Posterior vena cava (tissue), 2 donors: ENCODE measurements at regions not wholly inside any gene's neighbourhood (a gene's known extent, or its start where the extent isn't known, plus 50 kb on each side); places are given as distances from the start of the nearest gene placed in this dataset.

Source experiments
- DNase-seq: peaks from one replicate; pipeline ENCODE4 v3.0.0-alpha.2; 2020; ENCODE audit warnings: low spot score
- intact Hi-C, 2 donors: fragments of 100-400 bp; cut with DNase I; formaldehyde crosslinking; loops; one replicate each; pipeline versions ENCODE4 v1.14.1 to v1.14.2; 2022 to 2023
- donor health status: DM: yes; HTN: yes; CAD: no.
- donor health status: DM: yes; HTN: yes; CAD: no.

DNA sequence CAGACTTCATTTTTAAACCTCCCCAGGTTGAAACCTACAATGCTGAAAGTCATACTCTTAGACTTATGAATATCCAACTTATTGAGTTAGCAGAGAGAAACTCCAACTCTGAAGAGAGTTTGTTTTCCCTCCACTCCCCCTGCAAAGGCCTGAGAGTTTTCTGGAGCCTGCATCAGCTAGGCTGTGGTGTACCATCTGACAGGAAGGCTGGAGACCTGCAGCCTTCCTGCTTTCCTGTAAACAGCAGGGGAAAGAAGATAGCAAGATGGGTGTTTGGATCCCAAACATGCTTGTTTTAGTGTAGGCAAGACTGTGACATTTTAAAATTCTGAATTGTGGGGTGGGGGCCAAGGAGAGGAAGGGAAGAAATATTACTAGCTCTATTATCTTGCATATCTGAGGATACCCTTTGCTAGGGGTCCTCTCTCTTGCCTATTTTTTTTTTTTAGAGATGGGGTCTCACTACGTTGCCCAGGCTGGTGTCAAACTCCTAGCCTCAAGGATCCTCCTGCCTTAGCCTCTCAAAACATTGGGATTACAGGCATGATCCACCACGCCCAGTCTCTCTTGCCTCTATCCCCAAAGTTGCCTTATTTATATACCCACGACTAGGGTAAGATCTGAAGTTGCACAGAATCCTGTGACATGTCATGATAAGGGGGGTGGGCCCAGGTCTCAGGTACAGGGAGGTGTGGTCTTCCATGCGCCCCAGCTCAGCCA lies 51.0 kb upstream of the USP3 start:
- no peak for DNase-seq
- intact Hi-C loops = no loop called here

DNA sequence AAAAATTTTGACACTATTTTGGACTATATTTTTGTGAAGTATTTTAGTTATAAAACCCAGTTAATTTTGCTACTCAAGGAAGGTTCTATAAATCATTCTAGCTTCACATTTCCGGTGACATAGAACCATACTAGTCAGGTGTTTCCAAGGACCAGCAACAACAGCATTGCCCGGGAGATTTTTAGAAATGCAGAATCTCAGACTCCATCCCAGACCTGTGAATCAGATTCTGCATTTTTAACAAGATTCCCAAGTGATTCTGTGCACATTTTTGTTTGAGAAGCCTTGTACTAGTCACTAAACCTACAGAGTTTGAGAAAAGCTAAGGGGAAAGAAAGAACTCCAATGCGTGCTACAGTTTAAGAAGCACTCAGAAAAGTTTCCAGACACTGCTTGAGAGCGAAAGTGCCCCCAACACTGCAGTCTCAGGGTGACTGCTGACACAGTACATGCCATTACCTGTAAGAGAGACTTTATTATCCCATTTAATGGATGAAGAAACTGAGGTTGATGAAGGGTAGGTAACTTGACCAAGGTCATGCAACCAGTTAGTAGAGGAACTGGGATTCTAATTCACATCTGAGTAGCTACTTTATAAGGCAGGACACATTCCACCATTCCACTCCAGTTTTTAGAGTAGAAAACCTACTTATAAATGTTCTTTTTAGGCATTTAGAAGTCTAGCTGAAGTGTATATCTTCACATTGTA lies 49.7 kb upstream of the USP3 start:
- intact Hi-C loops = no loop called here
- DNase-seq = no peak
